ENCODE measurements at regions not wholly inside any gene's neighbourhood (a gene's known extent, or its start where the extent isn't known, plus 50 kb on each side); places are given as distances from the start of the nearest gene placed in this dataset.

GRCh38 chr1:195618287-195618686 lies 990.0 kb downstream of the KCNT2 start:
- DNase-seq: no peak

- no peak for DNase-seq
Observed at GRCh38 chr1:195617106-195617505, 991.1 kb downstream of the KCNT2 start.

GRCh38 chr1:195608883-195609282 lies 999.4 kb downstream of the KCNT2 start:
- DNase-seq: no peak

- DNase-seq: no peak
Observed at GRCh38 chr1:195606483-195606882, 1001.8 kb downstream of the KCNT2 start.

- no peak for DNase-seq
Observed at GRCh38 chr1:195604287-195604686, 1004.0 kb downstream of the KCNT2 start.

- DNase-seq: no peak
Observed at GRCh38 chr1:195597891-195598290, 1010.3 kb downstream of the KCNT2 start.

- no peak for DNase-seq
Observed at GRCh38 chr1:195594773-195595172, 1013.5 kb downstream of the KCNT2 start.

- DNase-seq: no peak
Observed at GRCh38 chr1:195594322-195594721, 1013.9 kb downstream of the KCNT2 start.

- no peak for DNase-seq
Observed at GRCh38 chr1:195591917-195592672, 1016.1 kb downstream of the KCNT2 start.

- DNase-seq: no peak
Observed at GRCh38 chr1:195590649-195591048, 1017.6 kb downstream of the KCNT2 start.

- no peak for DNase-seq
Observed at GRCh38 chr1:195584870-195585624, 1023.2 kb downstream of the KCNT2 start.

GRCh38 chr1:195580988-195581387 lies 1027.3 kb downstream of the KCNT2 start:
- DNase-seq: no peak

GRCh38 chr1:195577748-195578147 lies 1030.5 kb downstream of the KCNT2 start:
- DNase-seq: no peak

GRCh38 chr1:195576641-195577040 lies 1031.6 kb downstream of the KCNT2 start:
- no peak for DNase-seq

- no peak for DNase-seq
Observed at GRCh38 chr1:195574511-195574910, 1033.7 kb downstream of the KCNT2 start.

- DNase-seq: no peak
Observed at GRCh38 chr1:195569934-195570333, 1038.3 kb downstream of the KCNT2 start.

GRCh38 chr1:195568389-195568788 lies 1039.9 kb downstream of the KCNT2 start:
- no peak for DNase-seq

GRCh38 chr1:195562074-195562473 lies 1046.2 kb downstream of the KCNT2 start:
- no peak for DNase-seq

GRCh38 chr1:195550071-195550862 lies 1058.0 kb downstream of the KCNT2 start:
- DNase-seq: no peak

GRCh38 chr1:195530961-195531360 lies 1077.3 kb downstream of the KCNT2 start:
- DNase-seq: no peak

GRCh38 chr1:195529881-195530280 lies 1078.4 kb downstream of the KCNT2 start:
- no peak for DNase-seq

GRCh38 chr1:195520757-195521156 lies 1087.5 kb downstream of the KCNT2 start:
- DNase-seq: no peak

- DNase-seq: no peak
Observed at GRCh38 chr1:195516036-195516435, 1092.2 kb downstream of the KCNT2 start.

- no peak for DNase-seq
Observed at GRCh38 chr1:195511501-195511900, 1096.7 kb downstream of the KCNT2 start.
